Cerebellar cortex (tissue), 1 donor: ENCODE measurements at regions not wholly inside any gene's neighbourhood (a gene's known extent, or its start where the extent isn't known, plus 50 kb on each side); places are given as distances from the start of the nearest gene placed in this dataset.
A peak's percentile ranks its signal among the peaks of the same experiment; 100 is the strongest.
"Not testable (repeated sequence)": the region's sequence is repeated elsewhere in the genome, so short reads cannot be mapped to it uniquely, and the experiment has no call there.

Source experiments
- DNase-seq: peaks from one replicate; pipeline ENCODE4 v3.0.0-alpha.2; 2015; ENCODE audit warnings: low spot score

DNA sequence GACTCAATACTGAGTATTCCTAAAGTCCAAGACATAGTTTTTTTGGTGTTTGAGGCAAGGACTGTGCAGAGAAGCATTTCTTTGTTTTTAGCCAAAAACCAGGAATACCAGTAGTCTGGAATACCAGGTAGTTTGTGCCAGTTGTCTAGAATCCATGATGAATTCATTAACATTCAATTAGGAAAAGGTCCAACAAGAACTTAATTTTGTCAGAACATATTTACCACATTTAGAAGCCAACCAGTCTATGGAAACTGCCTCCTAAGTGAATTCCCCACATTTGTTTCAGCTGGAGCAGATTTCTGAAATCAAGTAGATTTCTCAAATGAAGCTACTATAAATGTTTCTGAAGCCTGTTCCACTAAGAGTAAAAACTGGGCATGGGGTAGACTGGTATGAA, 1584.8 kb upstream of the ADGRL3 start:
- no peak for DNase-seq

DNA sequence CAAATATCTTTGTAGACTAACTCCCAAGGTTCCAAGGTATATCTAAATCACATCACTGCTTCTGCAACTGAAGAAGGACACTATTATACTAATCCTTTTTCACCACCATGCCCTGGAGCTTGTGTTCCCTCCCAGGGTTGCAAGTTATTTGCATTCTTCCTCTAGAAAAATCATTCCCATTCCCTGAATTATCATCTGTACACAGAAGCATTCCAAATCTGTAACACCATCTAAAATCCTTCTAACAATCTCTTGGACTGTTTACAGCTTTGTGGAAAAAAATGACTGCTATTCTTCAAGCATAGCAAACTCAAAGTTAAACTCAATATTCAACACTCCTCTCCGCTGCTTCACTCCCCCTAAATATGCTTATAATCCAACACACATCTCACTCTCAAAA, 1570.8 kb upstream of the ADGRL3 start:
- DNase-seq = no peak

DNA sequence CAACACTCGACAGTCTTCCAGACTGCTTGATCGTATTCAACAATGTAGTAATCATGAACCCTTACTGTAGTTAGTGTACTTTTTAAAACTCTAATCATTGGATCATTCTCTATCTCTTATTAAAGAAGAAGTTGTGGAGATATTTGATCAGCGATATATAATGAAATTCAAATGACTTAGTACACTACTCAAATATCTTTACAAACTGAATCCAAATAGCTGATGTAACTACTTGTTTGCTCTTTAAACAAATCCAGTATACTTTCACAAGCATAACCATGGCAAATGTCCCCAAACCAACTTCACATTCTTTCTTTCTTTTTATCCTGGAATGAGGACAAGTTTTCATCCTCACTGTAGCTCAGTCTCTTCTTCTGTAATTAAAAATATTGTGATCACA, 1569.9 kb upstream of the ADGRL3 start:
- DNase-seq = no peak

DNA sequence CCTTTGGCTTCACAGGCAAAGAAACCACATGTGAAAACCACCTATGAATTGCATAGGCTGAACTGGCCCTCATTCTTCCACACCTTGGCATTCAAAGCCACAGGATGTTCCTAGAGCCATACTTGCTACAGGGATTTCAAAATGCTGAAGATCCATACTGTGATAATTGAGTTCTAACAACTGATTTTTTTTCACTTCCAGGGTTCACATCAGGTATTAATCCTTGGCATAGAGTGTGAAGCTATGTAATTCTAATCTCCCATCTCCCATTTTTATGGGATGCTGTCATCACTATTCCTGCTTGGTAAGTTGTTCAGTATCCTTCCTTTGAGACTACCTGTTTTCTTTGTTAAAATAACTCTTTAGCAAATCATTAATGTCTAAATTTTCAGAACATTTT, 1569.2 kb upstream of the ADGRL3 start:
- DNase-seq = no peak

DNA sequence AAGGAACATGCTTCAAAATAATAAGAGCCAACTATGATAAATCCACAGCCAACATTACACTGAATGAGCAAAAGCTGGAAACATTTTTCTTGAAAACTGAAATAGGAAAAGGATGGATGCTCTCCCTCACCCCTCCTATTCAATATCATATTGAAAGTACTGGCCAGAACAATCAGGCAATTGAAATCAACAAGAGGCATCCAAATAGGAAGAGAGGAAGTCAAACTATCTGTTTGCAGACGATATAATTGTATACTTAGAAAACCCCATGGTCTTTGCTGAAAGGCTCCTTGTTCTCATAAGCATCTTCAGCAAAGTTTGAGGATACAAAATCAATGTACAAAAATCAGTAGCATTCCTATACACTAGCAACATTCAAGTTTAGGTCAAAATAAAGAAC, 1562.5 kb upstream of the ADGRL3 start:
- no peak for DNase-seq

DNA sequence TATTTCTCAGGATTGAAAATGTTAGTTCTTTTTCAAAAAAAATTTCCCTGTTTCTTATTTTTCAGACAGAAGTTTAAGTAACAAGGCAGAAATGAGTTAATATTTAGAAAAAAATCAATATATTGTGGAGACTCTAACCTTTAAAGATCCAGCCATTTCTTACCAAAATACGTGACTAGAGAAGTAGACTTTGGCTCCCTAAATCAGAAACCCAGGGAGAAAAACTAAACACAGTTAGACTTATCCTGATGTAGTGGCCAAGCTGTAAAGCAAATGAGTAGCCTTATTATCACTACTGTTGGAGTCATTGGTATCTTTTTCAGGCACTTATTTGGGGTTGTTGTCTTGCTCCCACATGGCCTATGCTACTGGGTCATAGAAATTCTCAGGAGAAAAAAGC, 1556.4 kb upstream of the ADGRL3 start:
- DNase-seq = no peak

DNA sequence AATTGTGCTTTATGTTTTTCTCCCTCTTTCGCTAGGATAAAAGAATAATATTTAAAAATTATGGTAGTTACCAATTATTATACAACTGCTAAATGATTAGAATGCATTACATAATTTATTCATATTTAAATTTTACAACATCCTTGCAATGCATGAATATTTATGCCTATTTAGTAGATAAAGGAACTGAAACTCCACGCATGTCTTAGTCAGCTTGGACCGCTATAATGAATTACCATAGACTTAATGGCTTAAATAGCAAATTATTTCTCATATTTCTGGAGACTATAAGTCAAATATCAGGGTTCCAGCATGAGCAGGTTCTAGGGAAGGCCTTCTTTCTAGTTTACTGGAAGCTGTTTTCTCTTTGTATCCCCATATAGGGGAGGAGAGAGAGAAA, 1555.4 kb upstream of the ADGRL3 start:
- no peak for DNase-seq

DNA sequence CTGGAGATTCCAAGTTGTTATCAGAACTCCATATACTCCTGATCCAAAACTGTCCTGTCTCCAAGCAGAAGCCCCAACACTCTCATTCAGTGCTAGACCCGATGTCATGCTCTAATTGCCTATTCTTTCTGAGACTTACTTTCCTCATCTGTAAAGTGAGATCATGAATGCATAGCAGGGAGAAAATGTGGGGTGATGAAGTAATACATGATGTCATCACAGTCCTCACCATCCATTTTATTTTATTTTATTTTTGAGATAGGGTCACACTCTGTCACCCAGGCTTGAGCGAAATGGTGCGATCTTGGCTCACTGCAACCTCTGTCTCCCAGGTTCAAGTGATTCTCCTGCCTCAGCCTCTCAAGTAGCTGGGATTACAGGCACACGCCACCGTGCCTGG, 1554.0 kb upstream of the ADGRL3 start:
- no peak for DNase-seq

DNA sequence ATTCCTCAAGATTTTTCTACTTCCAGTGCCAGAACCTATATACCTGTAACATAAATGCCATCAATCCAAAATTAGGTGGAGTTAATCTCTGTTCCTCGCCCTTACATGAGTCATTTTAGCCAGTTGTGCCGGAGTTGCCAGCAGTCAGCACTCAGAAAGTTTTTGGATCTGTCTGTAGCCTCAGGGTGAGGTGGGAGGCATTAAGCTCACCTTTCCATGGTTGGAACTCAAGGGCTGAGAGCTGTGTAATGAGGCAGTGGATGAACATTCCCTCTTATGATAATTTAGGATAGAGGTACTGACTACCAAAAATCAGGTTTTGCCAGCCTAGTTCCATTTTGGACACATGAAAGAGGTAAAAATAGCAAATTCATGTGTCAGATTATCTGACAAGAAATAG, 1553.1 kb upstream of the ADGRL3 start:
- DNase-seq = no peak

DNA sequence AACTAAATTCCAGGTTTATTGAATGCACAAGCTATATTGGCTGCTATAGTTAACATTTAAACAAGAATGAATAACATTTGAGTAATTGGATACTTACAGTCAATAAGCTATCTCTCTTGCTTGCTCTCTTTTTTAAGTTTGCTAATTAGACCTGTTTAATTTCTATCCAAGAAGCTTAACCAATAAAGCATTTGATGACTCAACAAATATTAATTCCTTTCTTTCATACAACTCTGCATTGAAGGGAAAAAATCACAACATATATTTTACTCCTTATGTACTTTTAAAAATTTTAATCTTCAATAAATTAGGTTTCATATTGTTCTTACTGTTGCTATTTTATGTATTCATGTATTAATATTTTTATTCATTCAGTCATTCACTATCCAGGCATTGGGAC, 1552.6 kb upstream of the ADGRL3 start:
- no peak for DNase-seq

DNA sequence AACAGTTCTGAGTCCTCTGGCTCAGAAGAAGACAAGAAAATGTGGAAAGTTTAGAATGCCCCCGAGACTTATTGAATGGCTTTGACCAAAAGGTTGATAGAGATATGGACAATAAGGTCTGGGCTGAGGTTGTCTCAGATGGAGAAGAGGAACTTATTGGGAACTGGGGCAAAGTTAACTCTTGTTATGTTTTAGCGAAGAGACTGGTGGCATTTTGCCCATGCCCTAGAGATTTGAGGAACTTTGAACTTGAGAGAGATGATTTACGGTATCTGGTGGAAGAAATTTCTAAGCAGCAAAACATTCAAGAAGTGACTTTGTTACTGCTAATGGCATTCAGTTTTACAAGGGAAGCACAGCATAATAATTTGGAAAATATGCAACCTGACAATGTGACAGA, 1549.3 kb upstream of the ADGRL3 start:
- DNase-seq = no peak

DNA sequence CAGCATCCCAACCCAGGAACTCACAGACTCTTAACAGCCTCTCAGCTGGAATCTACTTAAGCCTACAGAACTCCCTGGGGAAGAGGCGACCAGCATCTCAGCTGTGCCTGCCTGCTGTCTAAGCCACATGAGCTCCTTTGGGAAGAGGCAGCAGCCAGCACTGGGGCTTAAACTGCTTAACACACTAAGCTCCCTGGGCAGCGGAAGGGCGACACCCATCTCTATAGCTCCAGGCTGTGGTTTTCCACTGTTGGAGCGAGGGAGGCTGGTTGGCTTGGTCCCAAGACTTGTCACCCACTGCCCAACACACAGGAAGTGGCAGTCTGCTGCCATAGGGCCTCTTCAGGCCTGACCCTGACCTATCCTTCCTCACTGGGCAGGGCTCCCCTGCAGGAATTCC, 1544.1 kb upstream of the ADGRL3 start:
- DNase-seq = no peak

DNA sequence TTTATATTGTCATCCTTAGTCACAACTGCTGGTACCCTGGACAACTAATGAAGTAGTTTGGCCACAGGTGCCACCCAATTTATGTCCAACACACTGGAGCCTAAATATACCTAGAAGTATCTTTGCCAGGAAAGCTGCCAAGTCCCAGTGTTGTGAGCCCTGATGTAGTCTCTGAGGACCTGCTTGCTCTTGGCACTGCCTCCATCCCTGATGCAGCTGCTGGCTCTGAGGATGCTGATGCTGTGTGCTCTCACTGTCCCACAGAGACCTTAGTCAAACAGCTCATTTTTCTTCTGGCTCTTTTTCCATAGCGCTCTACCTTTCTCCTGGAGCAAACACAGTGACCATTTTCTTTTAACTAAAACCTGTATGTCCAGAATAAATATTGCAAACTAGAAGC, 1535.4 kb upstream of the ADGRL3 start:
- DNase-seq = no peak

DNA sequence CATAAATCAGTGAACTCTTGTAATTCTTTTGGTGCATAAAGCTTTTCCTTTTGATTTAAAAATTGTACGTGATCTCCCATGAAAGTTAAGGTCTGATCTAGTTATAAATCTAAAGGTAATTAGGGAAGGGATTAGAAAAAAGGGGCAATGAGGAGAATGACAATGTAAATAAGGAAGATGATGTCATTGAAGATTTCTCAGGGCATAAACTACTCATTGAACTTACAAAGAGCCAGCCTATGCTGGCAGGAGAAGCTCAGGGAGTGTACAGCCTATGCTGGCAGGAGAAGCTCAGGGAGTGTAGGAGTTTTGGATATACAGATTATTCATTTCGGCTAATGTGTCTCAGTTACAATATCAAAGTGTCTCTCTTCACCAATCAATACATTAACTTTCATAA, 1533.5 kb upstream of the ADGRL3 start:
- DNase-seq = no peak

DNA sequence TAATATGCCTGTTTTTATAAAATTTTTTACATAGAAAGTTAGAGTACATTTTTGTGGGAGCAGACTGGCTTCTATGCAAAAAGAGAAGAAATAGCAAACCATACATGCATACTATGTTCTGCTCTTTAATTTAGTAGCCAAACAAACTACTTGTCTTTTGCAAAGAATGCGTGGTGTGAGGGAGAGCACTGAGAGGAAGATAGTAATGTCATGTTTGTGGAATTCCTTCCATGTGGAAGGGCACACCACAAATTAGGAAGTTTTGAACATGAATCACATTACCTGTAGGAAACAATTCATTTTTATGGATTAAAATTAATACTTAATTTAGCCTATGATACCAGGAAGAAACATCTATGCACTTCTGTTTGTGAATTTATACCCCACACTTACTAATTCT, 1529.1 kb upstream of the ADGRL3 start:
- DNase-seq = no peak

DNA sequence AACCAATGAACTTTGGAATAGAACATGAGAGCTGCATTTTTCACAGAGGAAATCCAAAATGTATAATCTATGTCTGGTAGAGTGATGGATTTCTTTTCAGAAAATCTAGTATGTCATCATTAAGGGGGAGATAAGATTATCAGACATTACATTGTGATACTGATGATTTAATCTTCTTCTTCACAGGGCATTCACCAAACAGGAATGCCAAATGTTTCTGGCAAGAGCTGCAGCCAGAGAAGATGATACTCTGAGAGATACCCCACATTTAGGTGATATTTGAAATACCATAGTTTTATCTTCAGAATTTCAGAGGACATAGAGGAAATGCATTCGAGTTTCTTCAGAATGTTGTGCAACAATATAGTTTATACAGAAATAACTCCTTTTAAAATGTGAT, 1523.7 kb upstream of the ADGRL3 start:
- no peak for DNase-seq

DNA sequence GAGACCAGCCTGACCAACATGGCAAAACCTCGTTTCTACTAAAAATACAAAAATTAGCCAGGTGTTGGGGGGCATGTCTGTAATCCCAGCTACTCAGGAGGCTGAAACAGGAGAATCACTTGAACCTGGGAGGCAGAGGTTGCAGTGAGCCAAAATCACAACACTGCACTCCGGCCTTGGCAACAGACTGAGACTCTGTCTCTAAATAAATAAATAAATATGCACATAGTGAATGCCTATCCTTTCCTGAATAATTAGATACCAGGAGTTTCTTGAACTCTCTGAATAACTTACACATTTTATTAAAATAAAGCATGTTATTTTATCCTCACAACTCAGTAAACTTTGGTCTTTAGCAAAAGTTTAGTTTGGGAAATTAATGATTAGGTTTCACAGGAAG, 1523.1 kb upstream of the ADGRL3 start:
- not testable (repeated sequence) for DNase-seq

DNA sequence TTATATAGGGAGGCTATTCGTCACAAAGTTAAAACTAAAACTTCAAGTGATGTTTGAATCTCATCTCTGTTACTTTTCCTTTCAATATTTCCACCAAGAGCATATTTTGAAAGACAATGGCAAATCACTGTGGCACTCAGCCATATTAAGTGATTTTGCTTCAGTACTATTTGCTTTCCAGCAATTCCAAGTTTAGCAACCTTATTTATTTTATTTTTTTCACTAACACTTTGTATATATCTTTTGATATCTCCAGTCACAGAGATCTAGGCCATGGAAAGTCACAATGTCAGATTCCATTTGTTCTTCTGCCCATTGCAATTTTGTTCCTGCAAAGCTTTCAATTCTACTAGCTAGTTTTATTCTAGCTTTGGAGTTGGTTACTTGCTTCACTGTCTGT, 1514.5 kb upstream of the ADGRL3 start:
- DNase-seq = no peak

DNA sequence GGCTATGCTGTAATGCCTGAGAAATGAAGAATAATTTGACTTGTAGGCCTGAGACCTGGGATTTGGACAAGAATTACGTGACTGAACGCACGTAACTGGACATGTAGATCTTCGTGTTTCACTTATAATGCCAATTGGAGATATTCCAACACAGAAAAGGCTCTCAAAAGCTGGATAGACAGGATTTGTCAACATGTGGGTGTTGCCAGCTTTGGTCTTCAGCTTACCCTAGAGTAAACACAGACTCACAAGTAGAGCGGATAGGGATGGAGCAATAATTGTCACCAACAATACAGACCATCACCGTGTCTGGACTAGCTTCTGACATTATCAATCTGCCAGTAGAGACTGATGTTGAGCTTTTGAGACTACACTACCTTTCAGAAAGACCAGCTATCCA, 1511.0 kb upstream of the ADGRL3 start:
- no peak for DNase-seq

DNA sequence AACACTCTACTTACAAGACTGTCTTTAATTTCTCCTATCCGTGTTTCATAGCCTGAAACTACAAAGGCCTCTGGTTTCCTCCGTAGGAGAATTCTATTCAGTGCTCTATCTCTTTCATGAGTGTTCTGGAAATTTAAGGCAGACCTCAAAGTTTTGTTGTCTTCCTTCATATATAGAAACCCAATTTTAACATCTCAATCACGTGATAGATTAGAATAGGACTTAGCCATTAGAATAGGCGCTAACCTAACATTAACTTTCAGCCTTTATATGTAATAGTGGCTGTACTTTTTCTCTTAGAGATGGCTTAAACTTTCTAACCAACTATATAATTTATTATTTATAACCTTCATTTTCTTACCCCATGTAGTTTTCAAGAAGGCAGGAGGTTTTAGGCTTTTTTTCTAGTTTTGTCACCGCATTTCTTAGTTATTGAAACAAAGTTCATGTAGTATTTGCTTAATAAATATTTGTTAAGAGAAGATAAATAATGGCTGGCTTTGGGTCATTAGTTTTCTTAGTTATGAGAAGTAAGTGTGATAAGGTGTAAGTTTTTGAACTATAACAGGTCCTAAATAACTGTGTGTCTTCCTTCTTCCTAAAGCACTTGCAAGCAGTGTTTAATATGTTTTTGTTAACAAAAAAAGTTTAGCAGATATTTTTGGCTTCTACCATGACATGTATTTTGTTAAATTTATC, 1504.6 kb upstream of the ADGRL3 start:
- DNase-seq = no peak

DNA sequence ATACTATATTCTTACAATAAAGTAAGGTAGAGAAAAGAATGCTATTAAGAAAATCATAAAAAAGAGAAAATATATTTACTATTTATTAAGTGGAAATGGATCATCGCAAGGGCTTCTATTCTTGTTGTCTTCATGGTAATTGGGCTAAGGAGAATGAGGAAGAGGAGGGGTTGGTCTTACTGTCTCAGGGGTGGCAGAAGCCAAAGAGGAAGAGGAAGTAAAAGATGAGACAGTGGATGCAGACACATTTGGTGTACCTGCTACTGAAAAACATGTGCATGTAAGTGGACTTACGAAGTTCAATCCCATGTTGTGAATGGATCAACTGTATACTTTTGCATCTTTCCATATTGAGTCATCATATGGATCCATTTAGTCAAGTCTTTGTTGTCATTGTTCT, 1502.1 kb upstream of the ADGRL3 start:
- DNase-seq = no peak

DNA sequence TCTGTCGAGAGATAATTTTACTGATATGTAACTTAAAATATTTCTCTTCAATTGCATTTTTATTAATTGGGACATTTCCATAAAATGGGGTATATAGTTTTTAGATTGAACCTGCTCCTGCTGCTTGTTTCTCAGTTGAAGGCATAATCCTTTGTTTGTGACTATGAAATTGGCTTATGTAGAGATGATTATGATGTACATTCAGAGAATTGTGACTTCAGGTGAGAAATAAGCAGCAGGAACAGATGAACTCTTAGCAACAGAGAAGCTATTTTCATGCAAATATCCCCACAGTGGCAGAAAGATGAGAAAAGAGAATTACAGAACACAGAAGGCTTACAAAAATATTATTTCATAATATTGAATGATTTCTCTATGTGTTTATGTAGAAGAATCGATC, 1499.5 kb upstream of the ADGRL3 start:
- peak; percentile 11 for DNase-seq

DNA sequence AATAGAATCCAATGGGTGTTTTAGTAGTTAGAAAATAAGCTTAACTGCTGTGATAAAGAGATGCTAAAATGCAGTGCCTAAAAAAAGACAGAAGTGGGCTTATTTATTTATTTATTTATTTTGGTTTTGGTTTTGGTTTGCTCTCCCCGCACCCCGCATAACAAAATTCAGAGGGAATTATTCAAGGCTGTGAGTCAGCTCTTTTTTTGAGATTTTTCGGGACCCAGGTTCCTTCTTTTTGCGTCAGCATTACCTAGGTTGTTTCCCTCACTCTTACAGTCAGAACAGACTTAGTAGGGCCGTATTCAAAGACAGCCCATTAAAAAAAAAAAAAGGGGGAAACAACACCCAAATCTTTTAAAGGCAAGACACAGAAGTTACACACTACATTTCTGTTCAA, 1495.5 kb upstream of the ADGRL3 start:
- DNase-seq = no peak

DNA sequence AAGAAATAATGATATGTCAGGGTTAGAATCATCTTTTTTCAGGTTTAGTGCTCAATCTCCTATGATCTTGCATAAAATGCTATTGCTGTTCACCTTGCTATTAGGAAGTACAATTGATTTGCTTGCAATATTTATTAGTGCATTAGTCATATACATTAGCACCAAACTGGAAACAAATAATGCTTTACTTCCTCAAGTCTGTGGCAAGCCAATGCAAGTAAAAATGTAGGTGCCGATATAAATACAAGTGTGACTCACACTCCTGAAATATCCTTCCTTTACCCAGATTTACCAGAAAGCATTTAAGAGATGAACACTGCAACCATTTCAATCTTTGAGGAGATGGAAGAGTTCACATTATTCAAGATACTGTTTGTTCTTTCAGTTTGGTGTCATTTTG, 1487.7 kb upstream of the ADGRL3 start:
- DNase-seq = no peak

DNA sequence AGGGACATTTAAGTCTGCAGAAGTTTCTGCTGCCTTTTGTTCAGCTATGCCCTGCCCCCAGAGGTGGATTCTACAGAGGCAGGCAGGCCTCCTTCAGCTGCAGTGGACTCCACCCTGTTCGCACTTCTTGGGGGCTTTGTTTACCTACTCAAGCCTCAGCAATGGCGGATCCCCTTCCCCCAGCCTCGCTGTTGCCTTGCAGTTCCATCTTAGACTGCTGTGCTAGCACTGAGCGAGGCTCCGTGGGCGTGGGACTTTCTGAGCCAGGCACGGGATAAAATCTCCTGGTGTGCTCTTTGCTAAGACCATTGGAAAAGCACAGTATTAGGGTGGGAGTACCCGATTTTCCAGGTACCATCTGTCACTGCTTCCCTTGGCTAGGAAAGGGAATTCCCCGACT, 1475.8 kb upstream of the ADGRL3 start:
- DNase-seq = not testable (repeated sequence)
